ENCODE measurements at regions not wholly inside any gene's neighbourhood (a gene's known extent, or its start where the extent isn't known, plus 50 kb on each side); places are given as distances from the start of the nearest gene placed in this dataset.

GRCh38 chr7:124679146-124679545, 86.4 kb downstream of the GPR37 start:
- TF ChIP-seq CTCF (IDR thresholded peaks at IDR 0.05; ENCODE audit: insufficient read depth, low read length, poor library complexity, severe bottlenecking) (no peak), EZH2phosphoT487 (conservative IDR thresholded peaks at IDR 0.05; ENCODE audit: low read length) (no peak)
- H4K20me1 ChIP-seq (ENCODE audit: low read depth, low read length) = no peaks in the 10 kb centered on the region

GRCh38 chr7:124674451-124674850, 91.1 kb downstream of the GPR37 start:
- Histone ChIP-seq H4K20me1 (ENCODE audit: low read depth, low read length) (no peaks in the 10 kb centered on the region), H3K4me2 (ENCODE audit: low read depth, low read length, poor library complexity, severe bottlenecking) (no peak overlapping the region), H3K9me3 (ENCODE audit: insufficient read depth, low read length) (no peaks in the 10 kb centered on the region), H3K79me2 (ENCODE audit: insufficient read depth, low read length) (no peaks in the 10 kb centered on the region), H3K4me3 (ENCODE audit: insufficient read depth, low read length, poor library complexity, severe bottlenecking) (no peak overlapping the region), H2AFZ (ENCODE audit: low read depth, low read length, severe bottlenecking) (no peak overlapping the region), H3K9me2 (replicated peaks; ENCODE audit: insufficient read depth, low read length) (no peaks in the 10 kb centered on the region), H3K27ac (ENCODE audit: low read depth, low read length) (no peak overlapping the region), H3K9ac (ENCODE audit: low read length) (no peak overlapping the region), H3F3A (ENCODE audit: insufficient read depth) (no peaks in the 10 kb centered on the region), H3K36me3 (ENCODE audit: low read length) (no peaks in the 10 kb centered on the region), H3K27me3 (ENCODE audit: low read length) (no peaks in the 10 kb centered on the region)
- TF ChIP-seq CTCF (IDR thresholded peaks at IDR 0.05; ENCODE audit: insufficient read depth, low read length, poor library complexity, severe bottlenecking) (no peak), EZH2phosphoT487 (conservative IDR thresholded peaks at IDR 0.05; ENCODE audit: low read length) (no peak)

More at GRCh38 chr7:124679146-124679545, 86.4 kb downstream of the GPR37 start:
- H3K27me3 ChIP-seq (ENCODE audit: low read length) = no peaks in the 10 kb centered on the region
- H3K36me3 ChIP-seq (ENCODE audit: low read length) = no peaks in the 10 kb centered on the region
- no peak overlapping the region for H3K4me3 ChIP-seq (ENCODE audit: insufficient read depth, low read length, poor library complexity, severe bottlenecking)
- no peak overlapping the region for H2AFZ ChIP-seq (ENCODE audit: low read depth, low read length, severe bottlenecking)
- no peaks in the 10 kb centered on the region for H3F3A ChIP-seq (ENCODE audit: insufficient read depth)
- H3K4me2 ChIP-seq (ENCODE audit: low read depth, low read length, poor library complexity, severe bottlenecking) = no peak overlapping the region
- H3K9ac ChIP-seq (ENCODE audit: low read length) = no peak overlapping the region
- H3K9me2 ChIP-seq (replicated peaks; ENCODE audit: insufficient read depth, low read length) = no peaks in the 10 kb centered on the region
- H3K27ac ChIP-seq (ENCODE audit: low read depth, low read length) = no peak overlapping the region
- H3K79me2 ChIP-seq (ENCODE audit: insufficient read depth, low read length) = no peaks in the 10 kb centered on the region
- no peaks in the 10 kb centered on the region for H3K9me3 ChIP-seq (ENCODE audit: insufficient read depth, low read length)

GRCh38 chr7:124672011-124672410, 93.6 kb downstream of the GPR37 start:
- Histone ChIP-seq H3K79me2 (ENCODE audit: insufficient read depth, low read length) (no peaks in the 10 kb centered on the region), H3K4me3 (ENCODE audit: insufficient read depth, low read length, poor library complexity, severe bottlenecking) (no peak overlapping the region), H3K27ac (ENCODE audit: low read depth, low read length) (no peak overlapping the region), H3K9me3 (ENCODE audit: insufficient read depth, low read length) (no peaks in the 10 kb centered on the region), H3K9ac (ENCODE audit: low read length) (no peak overlapping the region), H3K36me3 (ENCODE audit: low read length) (no peaks in the 10 kb centered on the region), H3K27me3 (ENCODE audit: low read length) (no peaks in the 10 kb centered on the region), H4K20me1 (ENCODE audit: low read depth, low read length) (no peaks in the 10 kb centered on the region), H3K9me2 (replicated peaks; ENCODE audit: insufficient read depth, low read length) (no peaks in the 10 kb centered on the region), H3K4me2 (ENCODE audit: low read depth, low read length, poor library complexity, severe bottlenecking) (no peak overlapping the region), H3F3A (ENCODE audit: insufficient read depth) (no peaks in the 10 kb centered on the region), H2AFZ (ENCODE audit: low read depth, low read length, severe bottlenecking) (no peak overlapping the region)
- TF ChIP-seq EZH2phosphoT487 (conservative IDR thresholded peaks at IDR 0.05; ENCODE audit: low read length) (no peak), CTCF (IDR thresholded peaks at IDR 0.05; ENCODE audit: insufficient read depth, low read length, poor library complexity, severe bottlenecking) (no peak)

All from SU-DHL-6 (cell line).